Muscle of arm (tissue), 1 donor: ENCODE measurements at regions not wholly inside any gene's neighbourhood (a gene's known extent, or its start where the extent isn't known, plus 50 kb on each side); places are given as distances from the start of the nearest gene placed in this dataset.

Experiments used
- DNase-seq: peaks from one replicate; pipeline ENCODE4 v3.0.0-alpha.2; 2013

GRCh38 chr13:109439813-109440212 lies 346.6 kb downstream of the IRS2 start:
- DNase-seq: no peak

GRCh38 chr13:109436841-109437240 lies 349.5 kb downstream of the IRS2 start:
- no peak for DNase-seq

- no peak for DNase-seq
Measured at GRCh38 chr13:109436055-109436622, 350.2 kb downstream of the IRS2 start.

- no peak for DNase-seq
Measured at GRCh38 chr13:109431217-109431616, 355.2 kb downstream of the IRS2 start.

GRCh38 chr13:109428146-109428545 lies 358.2 kb downstream of the IRS2 start:
- DNase-seq: no peak

- no peak for DNase-seq
Measured at GRCh38 chr13:109427695-109428094, 358.7 kb downstream of the IRS2 start.

- DNase-seq: no peak
Measured at GRCh38 chr13:109427148-109427547, 359.2 kb downstream of the IRS2 start.

- DNase-seq: no peak
Measured at GRCh38 chr13:109426690-109426990, 359.7 kb downstream of the IRS2 start.

- DNase-seq: no peak
Measured at GRCh38 chr13:109425821-109426689, 360.3 kb downstream of the IRS2 start.

- no peak for DNase-seq
Measured at GRCh38 chr13:109422161-109422560, 364.2 kb downstream of the IRS2 start.

- DNase-seq: no peak
Measured at GRCh38 chr13:109419896-109420295, 366.5 kb downstream of the IRS2 start.

GRCh38 chr13:109418111-109418510 lies 368.3 kb downstream of the IRS2 start:
- DNase-seq: no peak

GRCh38 chr13:109416001-109416400 lies 370.4 kb downstream of the IRS2 start:
- no peak for DNase-seq

- no peak for DNase-seq
Measured at GRCh38 chr13:109415057-109415456, 371.3 kb downstream of the IRS2 start.

GRCh38 chr13:109412283-109412901 lies 374.0 kb downstream of the IRS2 start:
- peak; percentile 55 for DNase-seq

GRCh38 chr13:109410868-109411267 lies 375.5 kb downstream of the IRS2 start:
- DNase-seq: no peak

- no peak for DNase-seq
Measured at GRCh38 chr13:109408591-109409382, 377.6 kb downstream of the IRS2 start.

- DNase-seq: no peak
Measured at GRCh38 chr13:109406376-109406992, 379.9 kb downstream of the IRS2 start.

- DNase-seq: no peak
Measured at GRCh38 chr13:109403012-109403421, 383.4 kb downstream of the IRS2 start.

- no peak for DNase-seq
Measured at GRCh38 chr13:109401891-109402290, 384.5 kb downstream of the IRS2 start.

- no peak for DNase-seq
Measured at GRCh38 chr13:109401307-109401706, 385.1 kb downstream of the IRS2 start.
